BJ (cell line): ENCODE measurements at regions not wholly inside any gene's neighbourhood (a gene's known extent, or its start where the extent isn't known, plus 50 kb on each side); places are given as distances from the start of the nearest gene placed in this dataset.

Source experiments
- CTCF ChIA-PET: fragments of 350-600 bp; formaldehyde crosslinking; extraction: SDS; loops from one replicate; lab custom pipeline; 2021; ENCODE audit warnings: antibody characterized with exemption, inconsistent platforms; lab: Yijun Ruan, JAX
- POLR2A ChIA-PET: fragments of 300-600 bp; sonication (Branson Sonifier 250); formaldehyde crosslinking; extraction: SDS; loops from one replicate; lab custom pipeline; 2021; ENCODE audit warnings: antibody characterized with exemption; lab: Charles Lee
- DNase-seq: peaks from one replicate; pipeline ENCODE4 v3.0.0-alpha.2; 2011; ENCODE audit warnings: low read depth
- H3K27me3 ChIP-seq: 2 replicates; pipeline ENCODE4 v1.6.0; 2011; ENCODE audit warnings: low read length; ENCODE audit not compliant: control insufficient read depth, insufficient read depth
- H3K36me3 ChIP-seq: 2 replicates; pipeline ENCODE4 v1.5.1; 2011; ENCODE audit warnings: low read length; ENCODE audit not compliant: control insufficient read depth, insufficient read depth
- H3K4me3 ChIP-seq: 2 replicates; pipeline ENCODE4 v1.5.1; 2011; ENCODE audit warnings: low read depth, mild to moderate bottlenecking, control low read depth, low read length
- TF ChIP-seq, protein P1 (sequence below): IDR thresholded peaks from 2 replicates; pipeline ENCODE4 v1.5.1; 2011; ENCODE audit warnings: low read depth, mild to moderate bottlenecking, control low read depth, inconsistent platforms, low read length, moderate library complexity; ENCODE audit not compliant: insufficient read depth

GRCh38 chr9:99282406-99282805, 60.3 kb downstream of the SEC61B start:
- TF ChIP-seq, protein P1, sequence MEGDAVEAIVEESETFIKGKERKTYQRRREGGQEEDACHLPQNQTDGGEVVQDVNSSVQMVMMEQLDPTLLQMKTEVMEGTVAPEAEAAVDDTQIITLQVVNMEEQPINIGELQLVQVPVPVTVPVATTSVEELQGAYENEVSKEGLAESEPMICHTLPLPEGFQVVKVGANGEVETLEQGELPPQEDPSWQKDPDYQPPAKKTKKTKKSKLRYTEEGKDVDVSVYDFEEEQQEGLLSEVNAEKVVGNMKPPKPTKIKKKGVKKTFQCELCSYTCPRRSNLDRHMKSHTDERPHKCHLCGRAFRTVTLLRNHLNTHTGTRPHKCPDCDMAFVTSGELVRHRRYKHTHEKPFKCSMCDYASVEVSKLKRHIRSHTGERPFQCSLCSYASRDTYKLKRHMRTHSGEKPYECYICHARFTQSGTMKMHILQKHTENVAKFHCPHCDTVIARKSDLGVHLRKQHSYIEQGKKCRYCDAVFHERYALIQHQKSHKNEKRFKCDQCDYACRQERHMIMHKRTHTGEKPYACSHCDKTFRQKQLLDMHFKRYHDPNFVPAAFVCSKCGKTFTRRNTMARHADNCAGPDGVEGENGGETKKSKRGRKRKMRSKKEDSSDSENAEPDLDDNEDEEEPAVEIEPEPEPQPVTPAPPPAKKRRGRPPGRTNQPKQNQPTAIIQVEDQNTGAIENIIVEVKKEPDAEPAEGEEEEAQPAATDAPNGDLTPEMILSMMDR, result no peak
- Histone ChIP-seq H3K36me3 (no peaks in the 10 kb centered on the region), H3K4me3 (no peak overlapping the region), H3K27me3 (no peaks in the 10 kb centered on the region)
- ChIA-PET POLR2A (no interaction called here), CTCF (interaction anchor here (0.7 kb wide), 2 partner anchors 103 to 461 kb away, joined by 3 read pairs; no protein-coding TSS in a partner anchor)
- no peak for DNase-seq

DNA sequence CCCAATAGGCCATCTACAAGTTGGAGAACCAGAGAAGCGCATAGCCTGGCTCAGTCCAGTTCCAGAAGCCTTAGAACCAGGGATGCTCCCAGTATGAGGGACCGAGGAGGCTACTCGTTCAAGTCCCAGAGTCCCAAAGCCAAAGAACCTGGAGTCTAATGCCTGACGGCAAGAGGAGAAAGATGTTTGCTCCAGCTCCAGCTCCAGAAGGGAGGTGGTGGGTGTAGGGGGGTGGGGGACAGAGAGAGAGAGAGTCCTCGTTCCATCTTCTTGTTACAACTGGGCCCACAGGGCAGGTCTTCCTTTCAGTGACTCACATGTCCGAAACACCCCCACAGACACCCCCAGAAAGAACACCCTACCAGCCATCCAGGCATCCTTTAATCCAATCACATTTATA, 63.9 kb downstream of the SEC61B start:
- ChIA-PET POLR2A (no interaction called here), CTCF (no interaction called here)
- Histone ChIP-seq H3K36me3 (no peaks in the 10 kb centered on the region), H3K27me3 (no peaks in the 10 kb centered on the region), H3K4me3 (no peak overlapping the region)
- TF ChIP-seq, protein P1, result no peak
- no peak for DNase-seq

DNA sequence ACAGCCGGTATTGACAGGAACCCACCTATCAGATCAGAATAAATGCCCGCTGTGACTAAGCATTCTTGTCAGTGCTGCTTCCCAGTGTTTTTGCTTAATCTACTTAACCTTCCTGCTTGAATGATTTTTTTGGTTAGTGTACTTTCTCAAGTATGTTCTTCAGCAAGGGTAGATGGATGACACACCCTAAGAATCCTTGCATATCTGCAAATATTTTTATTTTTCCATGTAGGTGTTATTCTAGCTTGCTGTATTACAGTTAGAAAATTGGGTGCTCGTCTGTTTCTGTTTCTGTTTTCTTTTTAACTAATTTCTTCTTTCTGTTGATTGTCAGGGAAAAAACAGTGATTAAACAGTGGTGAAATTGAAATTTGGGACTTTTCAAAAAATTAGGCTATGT, 64.5 kb downstream of the SEC61B start:
- CTCF ChIA-PET, result no interaction called here
- TF ChIP-seq, protein P1, result no peak
- POLR2A ChIA-PET, result no interaction called here
- no peak for DNase-seq
- Histone ChIP-seq H3K36me3 (no peaks in the 10 kb centered on the region), H3K4me3 (no peak overlapping the region), H3K27me3 (no peaks in the 10 kb centered on the region)

GRCh38 chr9:99287641-99288040, 65.6 kb downstream of the SEC61B start:
- ChIA-PET CTCF (interaction anchor here (0.8 to 2.4 kb wide), 2 partner anchors 9 to 88 kb away, joined by 4 to 10 read pairs; no protein-coding TSS in a partner anchor), POLR2A (no interaction called here)
- H3K36me3 ChIP-seq, result no peaks in the 10 kb centered on the region
- H3K4me3 ChIP-seq, result no peak overlapping the region
- H3K27me3 ChIP-seq, result no peaks in the 10 kb centered on the region
- no peak for DNase-seq
- TF ChIP-seq, protein P1, result no peak

GRCh38 chr9:99288830-99289229, 66.7 kb downstream of the SEC61B start:
- H3K36me3 ChIP-seq, result no peaks in the 10 kb centered on the region
- no peak overlapping the region for H3K4me3 ChIP-seq
- H3K27me3 ChIP-seq, result 0 out of 2 replicates have a peak, but pooled peaks cover 1% of the 10 kb centered on the region
- ChIA-PET POLR2A (interaction anchor here (0.6 kb wide), 1 partner anchor 917 kb away, joined by 4 read pairs; no protein-coding TSS in a partner anchor), CTCF (interaction anchor here (1.0 to 2.4 kb wide), 4 partner anchors 8 to 157 kb away, joined by 3 to 10 read pairs (median 3); no protein-coding TSS in a partner anchor)
- no peak for DNase-seq
- TF ChIP-seq, protein P1, result no peak
